Keratinocyte (primary cell): ENCODE measurements at regions not wholly inside any gene's neighbourhood (a gene's known extent, or its start where the extent isn't known, plus 50 kb on each side); places are given as distances from the start of the nearest gene placed in this dataset.

Experiments
- EZH2 ChIP-seq: IDR thresholded peaks from one replicate; pipeline ENCODE4 v1.6.1; 2012; ENCODE audit warnings: inconsistent platforms, mild to moderate bottlenecking, low read length, moderate library complexity
- TF ChIP-seq, protein P1 (sequence below), 3 experiments: IDR thresholded peaks in 1 of 3; conservative IDR thresholded peaks in 1 of 3; optimal IDR thresholded peaks in 1 of 3; 2 replicates in 2 of 3; 3 replicates in 1 of 3; pipeline versions ENCODE3 to v1.5.1; 2011; ENCODE audit warnings: low read length in 3 of 3, mild to moderate bottlenecking in 3 of 3, moderate library complexity in 2 of 3, control low read depth in 1 of 3, inconsistent platforms in 1 of 3; ENCODE audit not compliant: insufficient read depth in 2 of 3; ENCODE audit errors: extremely low read depth in 1 of 3

DNA sequence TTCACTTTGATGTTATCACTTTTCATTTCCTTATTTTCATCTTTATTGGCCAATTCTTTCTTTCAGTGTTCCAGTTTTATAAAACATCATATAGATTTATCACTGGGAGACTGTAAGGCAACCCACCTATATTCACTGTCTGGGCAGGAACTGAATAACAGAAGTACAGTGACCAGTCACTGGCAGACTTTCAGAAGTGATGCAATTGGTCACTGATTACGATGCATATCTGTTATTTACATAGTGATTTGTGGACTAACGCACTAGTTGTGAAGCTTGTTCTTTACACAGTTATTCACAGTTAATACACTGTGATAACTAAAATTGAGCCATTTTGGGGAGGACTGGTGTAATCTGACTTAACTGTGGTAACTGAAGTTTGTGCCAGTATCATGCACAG, 190.2 kb upstream of the DPH6 start:
- TF ChIP-seq, protein P1, sequence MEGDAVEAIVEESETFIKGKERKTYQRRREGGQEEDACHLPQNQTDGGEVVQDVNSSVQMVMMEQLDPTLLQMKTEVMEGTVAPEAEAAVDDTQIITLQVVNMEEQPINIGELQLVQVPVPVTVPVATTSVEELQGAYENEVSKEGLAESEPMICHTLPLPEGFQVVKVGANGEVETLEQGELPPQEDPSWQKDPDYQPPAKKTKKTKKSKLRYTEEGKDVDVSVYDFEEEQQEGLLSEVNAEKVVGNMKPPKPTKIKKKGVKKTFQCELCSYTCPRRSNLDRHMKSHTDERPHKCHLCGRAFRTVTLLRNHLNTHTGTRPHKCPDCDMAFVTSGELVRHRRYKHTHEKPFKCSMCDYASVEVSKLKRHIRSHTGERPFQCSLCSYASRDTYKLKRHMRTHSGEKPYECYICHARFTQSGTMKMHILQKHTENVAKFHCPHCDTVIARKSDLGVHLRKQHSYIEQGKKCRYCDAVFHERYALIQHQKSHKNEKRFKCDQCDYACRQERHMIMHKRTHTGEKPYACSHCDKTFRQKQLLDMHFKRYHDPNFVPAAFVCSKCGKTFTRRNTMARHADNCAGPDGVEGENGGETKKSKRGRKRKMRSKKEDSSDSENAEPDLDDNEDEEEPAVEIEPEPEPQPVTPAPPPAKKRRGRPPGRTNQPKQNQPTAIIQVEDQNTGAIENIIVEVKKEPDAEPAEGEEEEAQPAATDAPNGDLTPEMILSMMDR (optimal IDR thresholded peaks at IDR 0.05 in 1 of 3, IDR thresholded peaks at IDR 0.05 in 1 of 3, conservative IDR thresholded peaks at IDR 0.05 in 1 of 3; ENCODE audit: extremely low read depth in 1 of 3, insufficient read depth in 2 of 3, low read length in 3 of 3) = no peak
- TF ChIP-seq EZH2 = no peak
